Gastrocnemius medialis (tissue), 4 donors: ENCODE measurements at regions not wholly inside any gene's neighbourhood (a gene's known extent, or its start where the extent isn't known, plus 50 kb on each side); places are given as distances from the start of the nearest gene placed in this dataset.

Experiments
- ATAC-seq, 2 donors: fragments of 150-250 bp; one replicate each; pipeline ENCODE4 v1.9.1; 2016
- DNase-seq, 2 donors: peaks; one replicate each; pipeline ENCODE4 v3.0.0-alpha.2; 2019
- H3K27ac ChIP-seq, 4 donors: fragments of 200-600 bp; sonication (generic); 1 replicate in 1 of 4; 2 replicates in 3 of 4; pipeline ENCODE4 v1.5.1; 2016 to 2018; ENCODE audit warnings: mild to moderate bottlenecking in 2 of 4, moderate library complexity in 1 of 4
- H3K27me3 ChIP-seq, 3 donors: fragments of 200-600 bp; sonication (generic) in 2 of 3; 1 replicate in 1 of 3; 2 replicates in 2 of 3; pipeline versions ENCODE4 v1.5.1 to v1.6.0; 2016 to 2019; ENCODE audit warnings: mild to moderate bottlenecking in 1 of 3, moderate library complexity in 1 of 3
- H3K36me3 ChIP-seq, 2 donors: fragments of 200-600 bp; sonication (generic) in 1 of 2; one replicate each; pipeline ENCODE4 v1.5.1; 2017 to 2018
- H3K4me1 ChIP-seq, 2 donors: fragments of 200-600 bp; sonication (generic) in 1 of 2; one replicate each; pipeline ENCODE4 v1.5.1; 2016 to 2017; ENCODE audit warnings: mild to moderate bottlenecking in 2 of 2
- H3K4me3 ChIP-seq, 4 donors: fragments of 200-600 bp; sonication (generic) in 3 of 4; 1 replicate in 1 of 4; 2 replicates in 3 of 4; pipeline ENCODE4 v1.5.1; 2016 to 2019; ENCODE audit warnings: mild to moderate bottlenecking in 2 of 4
- H3K9me3 ChIP-seq, 3 donors: fragments of 200-600 bp; sonication (generic) in 2 of 3; 1 replicate in 1 of 3; 2 replicates in 2 of 3; pipeline ENCODE4 v1.5.1; 2016 to 2019
- POLR2A ChIP-seq, 2 donors: fragments of 450-650 bp; IDR thresholded peaks; one replicate each; pipeline ENCODE4 v1.6.1; 2017; ENCODE audit warnings: antibody characterized with exemption in 2 of 2, mild to moderate bottlenecking in 2 of 2, moderate library complexity in 2 of 2
- in situ Hi-C, 4 donors: fragments of 200-750 bp; cut with MboI; loops; one replicate each; pipeline versions ENCODE4 v1.15.0 to v1.8.0; 2017; ENCODE audit warnings: low sequenced_read_pairs in 4 of 4
- intact Hi-C: fragments of 100-400 bp; cut with DNase I; formaldehyde crosslinking; loops from one replicate; pipeline ENCODE4 v1.15.1; 2023; ENCODE audit warnings: low total_unique reads
- TF ChIP-seq, protein P1 (sequence below), 5 experiments: fragments of 450-650 bp in 3 of 5; fragments of 200-600 bp in 2 of 5; sonication (generic) in 2 of 5; IDR thresholded peaks in 4 of 5; conservative IDR thresholded peaks in 1 of 5; 1 replicate in 4 of 5; 2 replicates in 1 of 5; pipeline ENCODE4 v1.5.1; 2016 to 2019; ENCODE audit warnings: antibody characterized with exemption in 5 of 5, mild to moderate bottlenecking in 3 of 5, moderate library complexity in 3 of 5

DNA sequence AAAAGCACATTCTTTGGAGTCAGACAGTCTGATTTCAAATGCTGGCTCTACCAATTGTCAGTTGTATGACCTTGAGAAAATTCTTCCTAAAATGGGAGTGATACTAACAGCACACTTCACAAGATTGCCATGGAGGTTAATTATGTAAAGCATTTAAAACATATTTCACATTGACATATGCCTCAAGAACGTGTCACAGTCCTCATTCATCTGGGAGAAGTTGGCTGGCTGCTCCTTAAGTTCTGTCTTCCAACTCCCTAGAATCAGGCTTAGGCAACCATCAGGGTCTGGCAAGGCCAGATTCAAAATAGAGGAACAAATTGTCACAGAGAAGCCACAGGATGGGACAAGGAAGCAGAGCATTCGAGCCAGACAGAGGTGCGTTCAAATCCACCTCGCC is 228.0 kb upstream of the RND3 start:
- Histone ChIP-seq H3K4me1 (no peaks in the 10 kb centered on the region), H3K36me3 (no peaks in the 10 kb centered on the region), H3K27me3 (no peaks in the 10 kb centered on the region), H3K4me3 (no peak overlapping the region), H3K9me3 (no peaks in the 10 kb centered on the region), H3K27ac (no peak overlapping the region)
- in situ Hi-C loops (no loop called here), intact Hi-C loops (no loop called here)
- TF ChIP-seq, protein P1, sequence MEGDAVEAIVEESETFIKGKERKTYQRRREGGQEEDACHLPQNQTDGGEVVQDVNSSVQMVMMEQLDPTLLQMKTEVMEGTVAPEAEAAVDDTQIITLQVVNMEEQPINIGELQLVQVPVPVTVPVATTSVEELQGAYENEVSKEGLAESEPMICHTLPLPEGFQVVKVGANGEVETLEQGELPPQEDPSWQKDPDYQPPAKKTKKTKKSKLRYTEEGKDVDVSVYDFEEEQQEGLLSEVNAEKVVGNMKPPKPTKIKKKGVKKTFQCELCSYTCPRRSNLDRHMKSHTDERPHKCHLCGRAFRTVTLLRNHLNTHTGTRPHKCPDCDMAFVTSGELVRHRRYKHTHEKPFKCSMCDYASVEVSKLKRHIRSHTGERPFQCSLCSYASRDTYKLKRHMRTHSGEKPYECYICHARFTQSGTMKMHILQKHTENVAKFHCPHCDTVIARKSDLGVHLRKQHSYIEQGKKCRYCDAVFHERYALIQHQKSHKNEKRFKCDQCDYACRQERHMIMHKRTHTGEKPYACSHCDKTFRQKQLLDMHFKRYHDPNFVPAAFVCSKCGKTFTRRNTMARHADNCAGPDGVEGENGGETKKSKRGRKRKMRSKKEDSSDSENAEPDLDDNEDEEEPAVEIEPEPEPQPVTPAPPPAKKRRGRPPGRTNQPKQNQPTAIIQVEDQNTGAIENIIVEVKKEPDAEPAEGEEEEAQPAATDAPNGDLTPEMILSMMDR (IDR thresholded peaks at IDR 0.05 in 4 of 5, conservative IDR thresholded peaks at IDR 0.05 in 1 of 5): no peak
- no peak for TF ChIP-seq POLR2A (IDR thresholded peaks at IDR 0.05)
- no peak for ATAC-seq
- DNase-seq: no peak

GRCh38 chr2:150710916-150711315 is 223.4 kb upstream of the RND3 start:
- no peak overlapping the region for H3K27ac ChIP-seq
- no peak for TF ChIP-seq POLR2A (IDR thresholded peaks at IDR 0.05)
- TF ChIP-seq, protein P1 (IDR thresholded peaks at IDR 0.05 in 4 of 5, conservative IDR thresholded peaks at IDR 0.05 in 1 of 5): no peak
- no peaks in the 10 kb centered on the region for H3K36me3 ChIP-seq
- no peaks in the 10 kb centered on the region for H3K9me3 ChIP-seq
- ATAC-seq: no peak
- no peak for DNase-seq
- intact Hi-C loops: no loop called here
- in situ Hi-C loops: no loop called here
- H3K4me1 ChIP-seq: no peaks in the 10 kb centered on the region
- H3K27me3 ChIP-seq: no peaks in the 10 kb centered on the region
- H3K4me3 ChIP-seq: no peak overlapping the region

GRCh38 chr2:150710041-150710440 is 222.6 kb upstream of the RND3 start:
- in situ Hi-C loops: no loop called here
- Histone ChIP-seq H3K4me1 (no peaks in the 10 kb centered on the region), H3K27ac (no peak overlapping the region), H3K36me3 (no peaks in the 10 kb centered on the region), H3K27me3 (no peaks in the 10 kb centered on the region), H3K9me3 (no peaks in the 10 kb centered on the region), H3K4me3 (no peak overlapping the region)
- TF ChIP-seq, protein P1 (IDR thresholded peaks at IDR 0.05 in 4 of 5, conservative IDR thresholded peaks at IDR 0.05 in 1 of 5): no peak
- TF ChIP-seq POLR2A (IDR thresholded peaks at IDR 0.05): no peak
- intact Hi-C loops: no loop called here
- no peak for ATAC-seq
- DNase-seq: no peak

GRCh38 chr2:150706561-150706960 is 219.1 kb upstream of the RND3 start:
- TF ChIP-seq, protein P1 (IDR thresholded peaks at IDR 0.05 in 4 of 5, conservative IDR thresholded peaks at IDR 0.05 in 1 of 5): no peak
- TF ChIP-seq POLR2A (IDR thresholded peaks at IDR 0.05): no peak
- H3K9me3 ChIP-seq: no peaks in the 10 kb centered on the region
- H3K27ac ChIP-seq: no peak overlapping the region
- ATAC-seq (no peak), DNase-seq (no peak)
- intact Hi-C loops (no loop called here), in situ Hi-C loops (no loop called here)
- H3K27me3 ChIP-seq: no peaks in the 10 kb centered on the region
- no peaks in the 10 kb centered on the region for H3K4me1 ChIP-seq
- H3K4me3 ChIP-seq: no peak overlapping the region
- H3K36me3 ChIP-seq: no peaks in the 10 kb centered on the region

- Histone ChIP-seq H3K36me3 (no peaks in the 10 kb centered on the region), H3K4me3 (no peak overlapping the region), H3K27ac (no peak overlapping the region), H3K27me3 (no peaks in the 10 kb centered on the region), H3K4me1 (no peaks in the 10 kb centered on the region), H3K9me3 (no peaks in the 10 kb centered on the region)
- no peak for TF ChIP-seq POLR2A (IDR thresholded peaks at IDR 0.05)
- ATAC-seq (no peak), DNase-seq (no peak)
- intact Hi-C loops: no loop called here
- in situ Hi-C loops: no loop called here
These were observed 218.3 kb upstream of the RND3 start for GRCh38 chr2:150705767-150706166.
